ENCODE measurements at regions not wholly inside any gene's neighbourhood (a gene's known extent, or its start where the extent isn't known, plus 50 kb on each side); places are given as distances from the start of the nearest gene placed in this dataset.

- Histone ChIP-seq H2AFZ (ENCODE audit: low read length) (no peak overlapping the region), H3K56ac (ENCODE audit: insufficient read length, low read depth, low read length) (no peak overlapping the region), H4K20me1 (ENCODE audit: control insufficient read depth, insufficient read depth, insufficient read length) (no peaks in the 10 kb centered on the region), H2BK12ac (ENCODE audit: insufficient read length, low read depth, low read length) (no peak overlapping the region), H3K4me1 (ENCODE audit: insufficient read depth, low read length) (no peaks in the 10 kb centered on the region), H3K23me2 (ENCODE audit: insufficient read length, low read depth, low read length, poor library complexity, severe bottlenecking) (no peaks in the 10 kb centered on the region), H3K27me3 (ENCODE audit: insufficient read depth, low read length) (no peaks in the 10 kb centered on the region), H3K4me2 (ENCODE audit: insufficient read depth, insufficient read length, low read length) (no peak overlapping the region), H2BK5ac (ENCODE audit: insufficient read length, low read length) (no peak overlapping the region), H2AK5ac (ENCODE audit: insufficient read length, low read length) (no peak overlapping the region), H3K23ac (ENCODE audit: insufficient read length, low read depth, low read length) (no peak overlapping the region), H3K14ac (ENCODE audit: insufficient read depth, low read length) (no peak overlapping the region), H3K79me2 (ENCODE audit: insufficient read depth, low read length) (no peaks in the 10 kb centered on the region), H2BK20ac (ENCODE audit: low read depth, low read length, poor library complexity, severe bottlenecking) (no peak overlapping the region), H2BK120ac (ENCODE audit: low read depth, low read length, poor library complexity, severe bottlenecking) (no peak overlapping the region), H3K9ac (ENCODE audit: extremely low read depth, insufficient read length, low read length) (no peak overlapping the region), H3K79me1 (ENCODE audit: insufficient read depth, low read depth, low read length, poor library complexity, severe bottlenecking) (no peaks in the 10 kb centered on the region), H3T11ph (ENCODE audit: low read length) (no peak overlapping the region), H3K27ac (ENCODE audit: insufficient read length, low read depth, low read length) (no peak overlapping the region), H3K4ac (ENCODE audit: low read depth, low read length) (no peak overlapping the region), H3K9me3 (ENCODE audit: control insufficient read depth, low read depth, low read length) (no peaks in the 10 kb centered on the region), H2BK15ac (ENCODE audit: low read depth, low read length) (no peak overlapping the region), H3K18ac (ENCODE audit: insufficient read length, low read depth, low read length) (no peak overlapping the region), H4K91ac (ENCODE audit: insufficient read length, low read depth, low read length) (no peak overlapping the region), H4K5ac (ENCODE audit: insufficient read length, low read depth, low read length) (no peak overlapping the region), H4K8ac (replicated peaks; ENCODE audit: insufficient read length, low read depth, low read length) (no peak overlapping the region)
- Mint-ChIP-seq H3K4me3 (no peak overlapping the region), H3K36me3 (ENCODE audit: insufficient read depth in 1 of 3, low read depth in 3 of 3) (no peaks in the 10 kb centered on the region), H3K27ac (no peak overlapping the region; a peak in 1 of 7 replicates), H3K4me1 (no peaks in the 10 kb centered on the region), H3K27me3 (ENCODE audit: low read depth) (no peaks in the 10 kb centered on the region), H3K9me3 (no peaks in the 10 kb centered on the region)
- no CpG with 5 or more reads among the region's 8 CpGs for WGBS (ENCODE audit: extremely low coverage, insufficient read length, low lambda C conversion rate)
- TF ChIP-seq CTCF (conservative IDR thresholded peaks at IDR 0.05): no peak
- no peak for DNase-seq
Measured at GRCh38 chr12:42859612-42860011, 270.1 kb upstream of the PRICKLE1 start.
